HEK293T (cell line): ENCODE measurements at regions not wholly inside any gene's neighbourhood (a gene's known extent, or its start where the extent isn't known, plus 50 kb on each side); places are given as distances from the start of the nearest gene placed in this dataset.

ENCODE experiments used
- CTBP1 ChIP-seq: fragments of 450-650 bp; IDR thresholded peaks from 2 replicates; pipeline ENCODE4 v1.6.1; 2016; ENCODE audit warnings: borderline replicate concordance
- FOXM1 ChIP-seq: fragments of 450-650 bp; IDR thresholded peaks from 2 replicates; pipeline ENCODE4 v1.6.1; 2017; ENCODE audit warnings: mild to moderate bottlenecking, borderline replicate concordance
- TARDBP ChIP-seq: fragments of 450-650 bp; IDR thresholded peaks from 2 replicates; pipeline ENCODE4 v1.6.1; 2016

- TF ChIP-seq CTBP1 = no peak
- no peak for TF ChIP-seq TARDBP
- no peak for TF ChIP-seq FOXM1
Measured at GRCh38 chr2:34789169-34789568, 1190.1 kb upstream of the FAM98A start.
